DND-41 (cell line): ENCODE measurements at regions not wholly inside any gene's neighbourhood (a gene's known extent, or its start where the extent isn't known, plus 50 kb on each side); places are given as distances from the start of the nearest gene placed in this dataset.

Experiments
- ATAC-seq: fragments of 200-7000 bp; cut with Tn5 transposase; 3 replicates; pipeline ENCODE4 v1.9.1; 2021; ENCODE audit warnings: low read depth; ENCODE audit not compliant: insufficient read depth
- DNase-seq: peaks from one replicate; pipeline ENCODE4 v3.0.0-alpha.2; 2020
- H2AFZ ChIP-seq: 2 replicates; pipeline ENCODE4 v1.6.0; 2012; ENCODE audit warnings: low read depth, low read length
- H3K27ac ChIP-seq: 2 replicates; pipeline ENCODE4 v1.5.1; 2012; ENCODE audit warnings: low read length, inconsistent platforms
- H3K27me3 ChIP-seq: fragments of 200-600 bp; sonication (generic); 2 replicates; pipeline ENCODE4 v1.6.0; 2012; ENCODE audit warnings: low read length, mild to moderate bottlenecking, inconsistent platforms; ENCODE audit not compliant: insufficient read depth, poor library complexity
- H3K36me3 ChIP-seq: 2 replicates; pipeline ENCODE4 v1.5.1; 2012; ENCODE audit warnings: low read length, inconsistent platforms; ENCODE audit not compliant: insufficient read depth
- H3K4me1 ChIP-seq: 2 replicates; pipeline ENCODE4 v1.5.1; 2012; ENCODE audit warnings: mild to moderate bottlenecking, low read length; ENCODE audit not compliant: insufficient read depth
- H3K4me2 ChIP-seq: 2 replicates; pipeline ENCODE4 v1.6.0; 2012; ENCODE audit warnings: mild to moderate bottlenecking, moderate library complexity, low read length, inconsistent platforms; ENCODE audit not compliant: insufficient read depth
- H3K4me3 ChIP-seq, 2 experiments: fragments of 200-600 bp in 1 of 2; shearing (Covaris generic) in 1 of 2; 2 replicates each; pipeline ENCODE4 v1.5.1; 2012 to 2016; ENCODE audit warnings: inconsistent platforms in 2 of 2, low read length in 2 of 2, mild to moderate bottlenecking in 2 of 2, low read depth in 1 of 2, moderate library complexity in 1 of 2
- H3K79me2 ChIP-seq: 2 replicates; pipeline ENCODE4 v1.6.0; 2012; ENCODE audit warnings: low read length, inconsistent platforms; ENCODE audit not compliant: insufficient read depth
- H3K9ac ChIP-seq: 2 replicates; pipeline ENCODE4 v1.6.0; 2012; ENCODE audit warnings: low read depth, mild to moderate bottlenecking, inconsistent platforms, low read length, moderate library complexity
- H3K9me3 ChIP-seq: 2 replicates; pipeline ENCODE4 v1.5.1; 2012; ENCODE audit warnings: low read length, moderate library complexity, mild to moderate bottlenecking, inconsistent platforms; ENCODE audit not compliant: insufficient read depth, severe bottlenecking
- H4K20me1 ChIP-seq: 2 replicates; pipeline ENCODE4 v1.6.0; 2012; ENCODE audit warnings: low read length; ENCODE audit not compliant: insufficient read depth
- EZH2 ChIP-seq: IDR thresholded peaks from 3 replicates; pipeline ENCODE4 v1.6.1; 2012; ENCODE audit warnings: borderline replicate concordance, low read depth, mild to moderate bottlenecking, moderate library complexity, low read length, inconsistent platforms; ENCODE audit not compliant: severe bottlenecking
- TF ChIP-seq, protein P1 (sequence below): IDR thresholded peaks from 2 replicates; pipeline ENCODE4 v1.5.1; 2012; ENCODE audit warnings: borderline replicate concordance, low read length, moderate library complexity, mild to moderate bottlenecking; ENCODE audit not compliant: poor library complexity, severe bottlenecking; ENCODE audit errors: extremely low read depth

DNA sequence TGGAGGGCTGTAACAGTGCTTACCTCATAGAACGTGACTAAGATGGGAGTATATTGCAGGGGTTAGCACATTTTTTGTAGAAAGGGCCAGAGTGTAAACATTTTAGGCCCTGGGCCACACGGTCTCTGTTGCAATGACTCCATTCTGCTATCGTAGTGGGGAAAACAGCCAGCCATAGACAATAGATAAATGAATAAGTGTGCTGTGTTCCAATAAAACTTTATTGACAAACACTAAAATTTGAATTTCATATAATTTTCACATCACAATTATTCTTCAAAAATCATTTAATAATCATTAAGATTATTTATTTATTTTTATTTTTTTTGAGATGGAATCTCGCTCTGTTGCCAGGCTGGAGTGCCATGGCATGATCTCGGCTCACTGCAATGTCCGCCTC, 478.6 kb downstream of the SHQ1 start:
- DNase-seq (no peak), ATAC-seq (no peak)
- Histone ChIP-seq H3K9ac (no peak overlapping the region), H4K20me1 (no peaks in the 10 kb centered on the region), H3K27me3 (no peaks in the 10 kb centered on the region), H3K9me3 (no peaks in the 10 kb centered on the region), H3K4me1 (no peaks in the 10 kb centered on the region), H3K4me2 (no peak overlapping the region), H3K36me3 (no peaks in the 10 kb centered on the region), H3K4me3 (no peak overlapping the region), H3K27ac (no peak overlapping the region), H3K79me2 (no peaks in the 10 kb centered on the region), H2AFZ (no peak overlapping the region)
- TF ChIP-seq, protein P1, sequence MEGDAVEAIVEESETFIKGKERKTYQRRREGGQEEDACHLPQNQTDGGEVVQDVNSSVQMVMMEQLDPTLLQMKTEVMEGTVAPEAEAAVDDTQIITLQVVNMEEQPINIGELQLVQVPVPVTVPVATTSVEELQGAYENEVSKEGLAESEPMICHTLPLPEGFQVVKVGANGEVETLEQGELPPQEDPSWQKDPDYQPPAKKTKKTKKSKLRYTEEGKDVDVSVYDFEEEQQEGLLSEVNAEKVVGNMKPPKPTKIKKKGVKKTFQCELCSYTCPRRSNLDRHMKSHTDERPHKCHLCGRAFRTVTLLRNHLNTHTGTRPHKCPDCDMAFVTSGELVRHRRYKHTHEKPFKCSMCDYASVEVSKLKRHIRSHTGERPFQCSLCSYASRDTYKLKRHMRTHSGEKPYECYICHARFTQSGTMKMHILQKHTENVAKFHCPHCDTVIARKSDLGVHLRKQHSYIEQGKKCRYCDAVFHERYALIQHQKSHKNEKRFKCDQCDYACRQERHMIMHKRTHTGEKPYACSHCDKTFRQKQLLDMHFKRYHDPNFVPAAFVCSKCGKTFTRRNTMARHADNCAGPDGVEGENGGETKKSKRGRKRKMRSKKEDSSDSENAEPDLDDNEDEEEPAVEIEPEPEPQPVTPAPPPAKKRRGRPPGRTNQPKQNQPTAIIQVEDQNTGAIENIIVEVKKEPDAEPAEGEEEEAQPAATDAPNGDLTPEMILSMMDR = no peak
- TF ChIP-seq EZH2 = no peak

- Histone ChIP-seq H3K4me1 (no peaks in the 10 kb centered on the region), H3K4me3 (no peak overlapping the region), H2AFZ (no peak overlapping the region), H3K36me3 (no peaks in the 10 kb centered on the region), H3K27me3 (no peaks in the 10 kb centered on the region), H3K9ac (no peak overlapping the region), H3K9me3 (no peaks in the 10 kb centered on the region), H3K27ac (no peak overlapping the region), H3K4me2 (no peak overlapping the region), H3K79me2 (no peaks in the 10 kb centered on the region), H4K20me1 (no peaks in the 10 kb centered on the region)
- TF ChIP-seq, protein P1 = no peak
- DNase-seq (no peak), ATAC-seq (no peak)
These were observed 479.8 kb downstream of the SHQ1 start for GRCh38 chr3:72368331-72368975.

GRCh38 chr3:72361990-72362389, 486.3 kb downstream of the SHQ1 start:
- Histone ChIP-seq H3K9ac (no peak overlapping the region), H3K9me3 (no peaks in the 10 kb centered on the region), H3K4me3 (no peak overlapping the region), H3K4me1 (no peaks in the 10 kb centered on the region), H3K27me3 (no peaks in the 10 kb centered on the region), H4K20me1 (no peaks in the 10 kb centered on the region), H3K79me2 (no peaks in the 10 kb centered on the region), H3K4me2 (no peak overlapping the region), H2AFZ (no peak overlapping the region), H3K36me3 (no peaks in the 10 kb centered on the region), H3K27ac (no peak overlapping the region)
- TF ChIP-seq, protein P1 = no peak
- no peak for TF ChIP-seq EZH2
- DNase-seq (no peak), ATAC-seq (no peak)

GRCh38 chr3:72359743-72360142, 488.5 kb downstream of the SHQ1 start:
- TF ChIP-seq, protein P1 = no peak
- TF ChIP-seq EZH2 = no peak
- no peaks in the 10 kb centered on the region for H3K9me3 ChIP-seq
- H2AFZ ChIP-seq = no peak overlapping the region
- H3K9ac ChIP-seq = no peak overlapping the region
- H4K20me1 ChIP-seq = no peaks in the 10 kb centered on the region
- no peak for ATAC-seq
- no peak for DNase-seq
- no peak overlapping the region for H3K4me3 ChIP-seq
- no peak overlapping the region for H3K4me2 ChIP-seq
- H3K79me2 ChIP-seq = no peaks in the 10 kb centered on the region
- H3K27me3 ChIP-seq = no peaks in the 10 kb centered on the region
- H3K27ac ChIP-seq = no peak overlapping the region
- no peaks in the 10 kb centered on the region for H3K4me1 ChIP-seq
- H3K36me3 ChIP-seq = no peaks in the 10 kb centered on the region
